H54 (cell line): ENCODE measurements at regions not wholly inside any gene's neighbourhood (a gene's known extent, or its start where the extent isn't known, plus 50 kb on each side); places are given as distances from the start of the nearest gene placed in this dataset.
"Not testable (repeated sequence)": the region's sequence is repeated elsewhere in the genome, so short reads cannot be mapped to it uniquely, and the experiment has no call there.

Experiments
- DNase-seq: peaks from one replicate; pipeline ENCODE4 v3.0.0; 2011; ENCODE audit warnings: low spot score, mixed read lengths; ENCODE audit not compliant: insufficient read length
- FAIRE-seq: peaks from 3 replicates; lab custom pipeline; 2011; peaks lifted over from hg19 to GRCh38; lab: Jason Lieb, UNC
- POLR2A ChIP-seq: IDR thresholded peaks from 2 replicates; pipeline ENCODE4 v1.6.1; 2011; ENCODE audit warnings: low read depth, mild to moderate bottlenecking, low read length

- no peak for TF ChIP-seq POLR2A
- DNase-seq (no peak), FAIRE-seq (peak; percentile 23)
Measured at GRCh38 chr18:59988098-59988706, 88.4 kb downstream of the PMAIP1 start.

DNA sequence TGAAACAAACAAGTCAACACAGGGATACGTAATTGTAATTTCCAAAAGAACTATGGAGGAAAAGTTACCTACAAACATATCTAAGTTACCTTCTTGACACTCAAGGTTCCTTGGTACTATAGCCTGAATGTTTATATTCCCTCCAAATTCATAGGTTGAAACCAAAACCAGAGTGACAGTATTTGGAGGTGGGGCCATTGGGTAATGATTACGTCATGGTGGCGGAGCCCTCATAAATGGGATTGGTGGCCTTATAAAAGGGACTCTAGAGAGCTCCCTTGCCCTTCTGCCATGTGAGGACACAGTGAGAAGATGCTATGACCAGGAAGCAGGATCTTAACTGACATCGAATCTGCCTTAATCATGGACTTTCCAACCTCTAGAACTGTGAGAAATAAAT lies 87.3 kb downstream of the PMAIP1 start:
- no peak for FAIRE-seq
- DNase-seq = no peak
- TF ChIP-seq POLR2A = no peak

GRCh38 chr18:59986139-59986538 lies 86.3 kb downstream of the PMAIP1 start:
- DNase-seq = no peak
- no peak for TF ChIP-seq POLR2A

GRCh38 chr18:59985289-59985688 lies 85.5 kb downstream of the PMAIP1 start:
- FAIRE-seq (no peak), DNase-seq (no peak)
- TF ChIP-seq POLR2A = no peak

More at GRCh38 chr18:59986139-59986538, 86.3 kb downstream of the PMAIP1 start:
- FAIRE-seq = no peak

DNA sequence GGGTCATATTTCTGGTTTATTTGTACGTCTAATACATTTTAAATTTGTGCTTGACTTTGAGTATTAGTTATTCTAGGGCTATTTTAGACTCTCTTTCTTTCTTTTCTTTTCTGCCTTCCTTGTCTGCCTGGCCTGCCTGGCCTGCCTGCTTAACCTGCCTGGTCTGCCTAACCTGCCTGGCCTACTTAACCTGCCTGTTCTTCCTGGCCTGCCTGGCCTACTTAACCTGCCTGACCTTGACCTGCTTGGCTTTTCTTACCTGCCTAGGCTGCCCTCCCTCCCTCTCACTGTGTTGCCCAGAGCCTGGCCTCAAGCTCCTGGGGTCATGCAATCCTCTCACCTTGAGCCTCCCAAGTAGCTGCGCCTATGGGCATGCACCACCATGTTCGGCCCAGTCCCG lies 83.7 kb downstream of the PMAIP1 start:
- no peak for TF ChIP-seq POLR2A
- no peak for DNase-seq

DNA sequence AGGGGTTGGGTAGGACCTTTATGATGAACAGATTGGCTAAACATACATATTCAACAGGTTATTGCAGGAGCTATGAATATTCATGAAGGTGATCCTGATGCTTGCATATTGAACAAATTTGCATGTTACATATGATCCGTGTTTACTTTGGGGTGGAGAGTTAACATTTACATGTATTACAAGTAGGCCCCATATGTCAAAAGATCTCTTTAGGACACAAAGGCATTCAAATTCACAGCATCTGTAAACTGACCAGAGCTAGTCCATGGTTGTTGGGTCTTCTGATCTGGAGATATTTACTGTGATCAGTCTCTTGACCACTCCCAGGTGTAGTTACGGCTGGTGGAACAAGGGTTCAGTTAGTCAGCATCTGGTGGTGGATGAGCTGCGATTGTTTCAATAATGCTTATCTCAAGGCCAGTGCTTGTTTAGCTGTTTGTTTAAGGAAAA lies 80.4 kb downstream of the PMAIP1 start:
- TF ChIP-seq POLR2A = no peak
- FAIRE-seq = no peak
- DNase-seq = no peak

More for the DNA sequence above, 83.7 kb downstream of the PMAIP1 start:
- FAIRE-seq = no peak

- no peak for TF ChIP-seq POLR2A
- DNase-seq = no peak
- no peak for FAIRE-seq
Measured at GRCh38 chr18:59971871-59972428, 72.2 kb downstream of the PMAIP1 start.

DNA sequence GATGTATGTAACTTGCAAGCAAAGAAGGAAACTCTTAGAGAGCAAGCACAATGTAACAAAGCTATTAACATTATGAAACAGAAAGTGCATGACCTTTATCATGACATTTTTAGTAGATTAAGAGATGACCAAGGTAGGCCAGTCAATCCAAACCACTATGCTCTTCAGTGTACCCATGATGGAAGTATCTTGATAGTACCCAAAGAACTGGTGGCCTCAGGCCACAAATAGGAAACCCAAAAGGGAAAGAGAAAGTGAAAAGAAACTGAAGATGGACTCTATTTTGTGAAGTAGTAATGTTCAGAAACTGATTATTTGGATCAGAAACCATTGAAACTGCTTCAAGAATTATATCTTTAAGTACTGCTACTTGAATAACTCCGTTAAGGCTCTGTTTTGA lies 71.3 kb downstream of the PMAIP1 start:
- not testable (repeated sequence) for DNase-seq
- FAIRE-seq = peak; percentile 80

DNA sequence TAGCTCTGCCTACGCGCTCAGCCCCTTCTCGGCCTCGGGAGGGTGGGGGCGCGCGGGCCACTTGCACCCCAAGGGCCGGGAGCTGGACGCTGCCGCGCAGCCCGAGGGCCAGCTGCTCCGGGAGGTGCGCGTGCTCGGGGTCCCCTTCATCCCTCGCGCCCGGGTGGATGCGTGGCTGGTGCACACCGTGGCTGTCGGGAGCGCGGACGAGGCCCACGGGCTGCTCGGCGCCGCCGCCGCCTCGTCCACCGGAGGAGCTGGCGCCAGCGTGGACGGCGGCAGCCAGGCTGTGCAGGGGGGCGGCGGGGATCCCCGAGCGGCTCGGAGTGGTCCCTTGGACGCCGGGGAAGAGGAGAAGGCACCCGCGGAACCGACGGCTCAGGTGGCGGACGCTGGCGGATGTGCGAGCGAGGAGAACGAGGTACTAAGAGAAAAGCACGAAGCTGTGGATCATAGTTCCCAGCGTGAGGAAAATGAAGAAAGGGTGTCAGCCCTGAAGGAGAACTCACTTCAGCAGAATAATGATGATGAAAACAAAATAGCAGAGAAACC lies 69.8 kb downstream of the PMAIP1 start:
- FAIRE-seq, DNase-seq: not testable (repeated sequence)

GRCh38 chr18:59968583-59968982 lies 68.8 kb downstream of the PMAIP1 start:
- no peak for TF ChIP-seq POLR2A
- no peak for DNase-seq
- FAIRE-seq = no peak

DNA sequence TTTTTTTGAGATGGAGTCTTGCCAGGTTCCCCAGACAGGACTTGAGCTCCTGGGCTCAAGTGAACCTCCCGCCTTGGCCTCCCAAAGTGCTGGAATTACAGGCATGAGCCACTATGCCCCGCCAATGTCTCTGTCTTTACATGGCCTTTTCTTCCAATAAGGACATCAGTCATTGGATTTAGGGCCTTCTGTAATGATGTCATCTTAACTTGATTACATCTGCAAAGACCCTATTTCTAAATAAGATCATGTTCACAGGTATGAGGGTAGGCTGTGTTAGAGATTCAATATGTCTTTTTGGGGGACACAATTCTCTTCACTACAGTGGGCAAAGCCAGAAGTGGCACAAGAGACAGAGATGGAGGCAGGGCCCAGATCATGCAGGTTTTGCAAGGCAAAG lies 68.1 kb downstream of the PMAIP1 start:
- DNase-seq = no peak
- no peak for FAIRE-seq
- no peak for TF ChIP-seq POLR2A

- no peak for TF ChIP-seq POLR2A
- FAIRE-seq = no peak
- no peak for DNase-seq
Measured at GRCh38 chr18:59966913-59967312, 67.1 kb downstream of the PMAIP1 start.

DNA sequence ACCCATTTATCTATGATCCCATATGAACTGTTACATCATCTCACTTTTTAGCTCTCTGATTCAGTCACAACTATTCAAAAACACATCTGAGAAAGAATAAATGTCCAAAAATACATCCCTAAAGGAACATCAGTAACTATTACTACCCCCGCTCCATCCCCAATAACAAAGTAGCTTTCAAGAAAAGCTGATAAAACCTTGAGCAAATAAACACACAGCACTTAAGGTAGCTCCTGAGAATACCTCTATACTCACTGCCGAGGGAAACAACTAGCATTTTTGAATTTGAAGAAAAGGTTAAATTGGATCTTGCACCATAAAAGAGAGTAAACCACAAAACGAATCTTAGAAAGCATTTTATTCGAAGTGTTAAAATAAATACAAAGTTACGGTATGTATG lies 63.4 kb downstream of the PMAIP1 start:
- TF ChIP-seq POLR2A = no peak
- no peak for DNase-seq
- no peak for FAIRE-seq

- no peak for FAIRE-seq
- TF ChIP-seq POLR2A = no peak
- no peak for DNase-seq
Measured at GRCh38 chr18:59961070-59961469, 61.3 kb downstream of the PMAIP1 start.

DNA sequence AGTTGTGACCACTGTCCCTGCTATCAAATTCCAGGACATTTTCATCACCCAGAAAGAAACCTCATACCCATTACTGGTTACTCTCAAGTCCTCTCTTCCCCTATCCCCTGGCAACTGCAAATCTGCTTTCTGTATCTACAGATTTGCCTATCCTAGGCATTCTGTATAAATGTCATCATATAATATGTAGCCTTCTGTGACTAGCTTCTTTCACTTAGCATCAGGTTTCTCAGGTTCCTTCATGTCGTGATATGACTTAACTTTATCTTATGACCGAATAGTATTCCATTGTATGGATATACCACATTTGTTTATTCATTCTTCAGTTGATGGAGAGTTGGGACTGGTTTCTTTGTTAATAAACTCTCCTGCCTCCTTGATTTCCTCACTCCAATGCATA lies 60.5 kb downstream of the PMAIP1 start:
- FAIRE-seq (no peak), DNase-seq (no peak)
- TF ChIP-seq POLR2A = no peak
